GM18868 (cell line): ENCODE measurements at regions not wholly inside any gene's neighbourhood (a gene's known extent, or its start where the extent isn't known, plus 50 kb on each side); places are given as distances from the start of the nearest gene placed in this dataset.

Source experiments
- ATAC-seq: cut with Tn5 transposase; IDR thresholded peaks from one replicate; pipeline ENCODE4 v1.9.1; 2021; ENCODE audit warnings: mild to moderate bottlenecking, moderate library complexity; ENCODE audit not compliant: unreplicated experiment

- no peak for ATAC-seq
Observed at GRCh38 chr4:66647476-66647875, 897.8 kb downstream of the CENPC start.

- no peak for ATAC-seq
Observed at GRCh38 chr4:66640233-66640990, 904.9 kb downstream of the CENPC start.

GRCh38 chr4:66639361-66639760, 905.9 kb downstream of the CENPC start:
- no peak for ATAC-seq

GRCh38 chr4:66636349-66636748, 909.0 kb downstream of the CENPC start:
- no peak for ATAC-seq

GRCh38 chr4:66633477-66633876, 911.8 kb downstream of the CENPC start:
- ATAC-seq, result no peak

GRCh38 chr4:66629927-66630326, 915.4 kb downstream of the CENPC start:
- no peak for ATAC-seq

GRCh38 chr4:66628146-66628545, 917.2 kb downstream of the CENPC start:
- ATAC-seq, result no peak

- ATAC-seq, result no peak
Observed at GRCh38 chr4:66625480-66625879, 919.8 kb downstream of the CENPC start.

GRCh38 chr4:66613591-66613990, 931.7 kb downstream of the CENPC start:
- ATAC-seq, result no peak

GRCh38 chr4:66609014-66609413, 936.3 kb downstream of the CENPC start:
- no peak for ATAC-seq

GRCh38 chr4:66606908-66607307, 936.6 kb upstream of the EPHA5 start:
- no peak for ATAC-seq

- ATAC-seq, result no peak
Observed at GRCh38 chr4:66606215-66606614, 935.9 kb upstream of the EPHA5 start.

GRCh38 chr4:66604192-66604591, 933.9 kb upstream of the EPHA5 start:
- no peak for ATAC-seq

GRCh38 chr4:66602622-66603021, 932.3 kb upstream of the EPHA5 start:
- ATAC-seq, result no peak

- no peak for ATAC-seq
Observed at GRCh38 chr4:66591968-66592367, 921.7 kb upstream of the EPHA5 start.

- ATAC-seq, result no peak
Observed at GRCh38 chr4:66590488-66591215, 920.4 kb upstream of the EPHA5 start.

- ATAC-seq, result no peak
Observed at GRCh38 chr4:66589183-66589582, 918.9 kb upstream of the EPHA5 start.

GRCh38 chr4:66585767-66586166, 915.5 kb upstream of the EPHA5 start:
- peak; percentile 53 for ATAC-seq

- no peak for ATAC-seq
Observed at GRCh38 chr4:66577922-66578321, 907.6 kb upstream of the EPHA5 start.

GRCh38 chr4:66575008-66575696, 904.9 kb upstream of the EPHA5 start:
- ATAC-seq, result no peak

GRCh38 chr4:66574145-66574978, 904.1 kb upstream of the EPHA5 start:
- no peak for ATAC-seq
